Aorta (tissue), 5 donors: ENCODE measurements at regions not wholly inside any gene's neighbourhood (a gene's known extent, or its start where the extent isn't known, plus 50 kb on each side); places are given as distances from the start of the nearest gene placed in this dataset.

Experiments
- ATAC-seq: fragments of 200-7000 bp; cut with Tn5 transposase; one replicate; pipeline ENCODE4 v1.9.1; 2022; ENCODE audit warnings: moderate library complexity; ENCODE audit not compliant: low FRiP score
- DNase-seq, 2 donors: peaks; one replicate each; pipeline ENCODE4 v3.0.0-alpha.2; 2020
- H3K27ac ChIP-seq, 2 donors: one replicate each; pipeline ENCODE4 v1.5.1; 2013; ENCODE audit warnings: low read length in 2 of 2, mild to moderate bottlenecking in 2 of 2, moderate library complexity in 2 of 2, control low read depth in 1 of 2, inconsistent platforms in 1 of 2, low read depth in 1 of 2
- H3K27me3 ChIP-seq, 2 donors: one replicate each; pipeline ENCODE4 v1.6.1; 2013; ENCODE audit warnings: control low read depth in 1 of 2, low read length in 1 of 2, mild to moderate bottlenecking in 1 of 2, moderate library complexity in 1 of 2; ENCODE audit not compliant: insufficient read depth in 2 of 2, control insufficient read depth in 1 of 2
- H3K36me3 ChIP-seq, 2 donors: one replicate each; pipeline ENCODE4 v1.6.1; 2013; ENCODE audit warnings: control low read depth in 1 of 2, low read length in 1 of 2, mild to moderate bottlenecking in 1 of 2; ENCODE audit not compliant: insufficient read depth in 2 of 2, control insufficient read depth in 1 of 2
- H3K4me1 ChIP-seq, 2 donors: one replicate each; pipeline ENCODE4 v1.6.1; 2013; ENCODE audit warnings: low read length in 2 of 2, control low read depth in 1 of 2, mild to moderate bottlenecking in 1 of 2, moderate library complexity in 1 of 2; ENCODE audit not compliant: insufficient read depth in 2 of 2, control insufficient read depth in 1 of 2
- H3K4me3 ChIP-seq, 2 donors: one replicate each; pipeline ENCODE4 v1.5.1; 2013; ENCODE audit warnings: low read length in 2 of 2, control low read depth in 1 of 2, mild to moderate bottlenecking in 1 of 2
- H3K9me3 ChIP-seq: one replicate; pipeline ENCODE4 v1.6.1; 2013; ENCODE audit warnings: mild to moderate bottlenecking, low read length; ENCODE audit not compliant: control insufficient read depth
- WGBS, 2 donors: extraction: QIAGEN DNeasy Blood & Tissue Kit; methylation state at CpG; one replicate each; pipeline ENCODE4 v1.1.7; 2013; 5-methylcytosine and 5-hydroxymethylcytosine counted together
- intact Hi-C, 2 donors: fragments of 100-400 bp; cut with DNase I; formaldehyde crosslinking; loops; one replicate each; pipeline versions ENCODE4 v1.14.2 to v1.15.0; 2022
- donor health status: healthy with polysubstance abuse.
- donor health status: Bipolar disorder and iron deficiency.
- donor health status: DM: no; HTN: no; CAD: no.
- donor health status: DM: no; HTN: no; CAD: no.
- donor health status: DM: yes; HTN: yes; CAD: no.

- 47 to 50% methylated on average over 2 of the region's 2 CpGs for WGBS, 2 donors
These were observed 181.8 kb downstream of the NXNL2 start for GRCh38 chr9:88716596-88717290.

GRCh38 chr9:88721025-88721424, 186.0 kb downstream of the NXNL2 start:
- Histone ChIP-seq H3K36me3 (no peaks in the 10 kb centered on the region), H3K9me3 (no peaks in the 10 kb centered on the region), H3K4me3 (no peak overlapping the region), H3K27ac (no peak overlapping the region), H3K27me3 (no peaks in the 10 kb centered on the region), H3K4me1 (no peaks in the 10 kb centered on the region)
- WGBS, 2 donors = 48 to 57% methylated on average over 3 of the region's 3 CpGs
- intact Hi-C loops = no loop called here
- ATAC-seq = no peak
- no peak for DNase-seq

More at GRCh38 chr9:88716596-88717290, 181.8 kb downstream of the NXNL2 start:
- H3K27ac ChIP-seq = no peak overlapping the region
- intact Hi-C loops = no loop called here
- H3K36me3 ChIP-seq = peaks cover 0 to 4% of the 10 kb centered on the region in 2 donors
- H3K27me3 ChIP-seq = no peaks in the 10 kb centered on the region
- H3K9me3 ChIP-seq = no peaks in the 10 kb centered on the region
- no peak overlapping the region for H3K4me3 ChIP-seq
- ATAC-seq (no peak), DNase-seq (no peak)
- H3K4me1 ChIP-seq = no peaks in the 10 kb centered on the region

- ATAC-seq = no peak
- WGBS, 2 donors = 100% methylated on average over 1 of the region's 1 CpG
These were observed 186.7 kb downstream of the NXNL2 start for GRCh38 chr9:88721495-88722279.

GRCh38 chr9:88722753-88723152, 187.8 kb downstream of the NXNL2 start:
- Histone ChIP-seq H3K4me1 (no peaks in the 10 kb centered on the region), H3K36me3 (no peaks in the 10 kb centered on the region), H3K4me3 (no peak overlapping the region), H3K27me3 (no peaks in the 10 kb centered on the region), H3K27ac (no peak overlapping the region), H3K9me3 (no peaks in the 10 kb centered on the region)
- ATAC-seq = no peak
- 88 to 89% methylated on average over 2 of the region's 2 CpGs for WGBS, 2 donors
- intact Hi-C loops = no loop called here
- no peak for DNase-seq

More at GRCh38 chr9:88721495-88722279, 186.7 kb downstream of the NXNL2 start:
- H3K27ac ChIP-seq = no peak overlapping the region
- intact Hi-C loops = no loop called here
- no peak overlapping the region for H3K4me3 ChIP-seq
- no peak for DNase-seq
- H3K9me3 ChIP-seq = no peaks in the 10 kb centered on the region
- H3K27me3 ChIP-seq = no peaks in the 10 kb centered on the region
- H3K4me1 ChIP-seq = no peaks in the 10 kb centered on the region
- no peaks in the 10 kb centered on the region for H3K36me3 ChIP-seq

- ATAC-seq = no peak
- Histone ChIP-seq H3K4me1 (no peaks in the 10 kb centered on the region), H3K9me3 (no peaks in the 10 kb centered on the region), H3K27me3 (no peaks in the 10 kb centered on the region), H3K4me3 (no peak overlapping the region), H3K36me3 (no peaks in the 10 kb centered on the region), H3K27ac (no peak overlapping the region)
- DNase-seq = no peak
- intact Hi-C loops = no loop called here
These were observed 188.8 kb downstream of the NXNL2 start for GRCh38 chr9:88723751-88724150.

- no peak overlapping the region for H3K4me3 ChIP-seq
- ATAC-seq (no peak), DNase-seq (no peak)
- no peak overlapping the region for H3K27ac ChIP-seq
- WGBS, 2 donors = 7 to 14% methylated on average over 5 of the region's 5 CpGs
- no peaks in the 10 kb centered on the region for H3K27me3 ChIP-seq
- H3K4me1 ChIP-seq = no peaks in the 10 kb centered on the region
- intact Hi-C loops = no loop called here
- H3K36me3 ChIP-seq = no peaks in the 10 kb centered on the region
- no peaks in the 10 kb centered on the region for H3K9me3 ChIP-seq
These were observed 189.4 kb downstream of the NXNL2 start for GRCh38 chr9:88724331-88724730.

- WGBS, 2 donors = 60 to 72% methylated on average over 3 of the region's 3 CpGs
- no peak overlapping the region for H3K4me3 ChIP-seq
- ATAC-seq (no peak), DNase-seq (no peak)
- no peaks in the 10 kb centered on the region for H3K9me3 ChIP-seq
- H3K4me1 ChIP-seq = no peaks in the 10 kb centered on the region
- H3K36me3 ChIP-seq = no peaks in the 10 kb centered on the region
- intact Hi-C loops = loop anchor here in 1 of 2 donors (5.0 kb wide), 1 partner anchor 267 kb away; the partner anchor contains the start of gene S1PR3
- H3K27ac ChIP-seq = no peak overlapping the region
- no peaks in the 10 kb centered on the region for H3K27me3 ChIP-seq
These were observed 190.5 kb downstream of the NXNL2 start for GRCh38 chr9:88725300-88726019.

GRCh38 chr9:88726803-88727202, 191.8 kb downstream of the NXNL2 start:
- no peak overlapping the region for H3K4me3 ChIP-seq
- DNase-seq (no peak), ATAC-seq (no peak)
- intact Hi-C loops = loop anchor here in 1 of 2 donors (5.0 kb wide), 1 partner anchor 265 kb away; the partner anchor contains the start of gene S1PR3
- 90 to 97% methylated on average over 2 of the region's 2 CpGs for WGBS, 2 donors
- no peaks in the 10 kb centered on the region for H3K36me3 ChIP-seq
- H3K9me3 ChIP-seq = no peaks in the 10 kb centered on the region
- no peaks in the 10 kb centered on the region for H3K4me1 ChIP-seq
- H3K27ac ChIP-seq = no peak overlapping the region
- H3K27me3 ChIP-seq = no peaks in the 10 kb centered on the region
